Endothelial cell of umbilical vein (primary cell): ENCODE measurements at regions not wholly inside any gene's neighbourhood (a gene's known extent, or its start where the extent isn't known, plus 50 kb on each side); places are given as distances from the start of the nearest gene placed in this dataset.

Experiments
- BruUV-seq: library from RNA; stranded (reverse); fragments of 400-500 nt; replicated peaks from 2 replicates; lab custom pipeline; 2021; lab: Mats Ljungman, UMichigan
- CTCF ChIA-PET: fragments of 300-600, 350-600 bp; sonication (Branson Sonifier 250); formaldehyde crosslinking; loops from one replicate; lab custom pipeline; 2021; ENCODE audit warnings: antibody characterized with exemption, inconsistent platforms; lab: Charles Lee
- POLR2A ChIA-PET: fragments of 300-600, 350-600 bp; sonication (Branson Sonifier 250); formaldehyde crosslinking; loops from one replicate; lab custom pipeline; 2021; ENCODE audit warnings: antibody characterized with exemption, inconsistent platforms; lab: Charles Lee
- DNase-seq: peaks from one replicate; pipeline ENCODE4 v3.0.0-alpha.2; 2011; ENCODE audit warnings: low read depth, low spot score
- FAIRE-seq: peaks from 2 replicates; lab custom pipeline; 2011; peaks lifted over from hg19 to GRCh38; lab: Jason Lieb, UNC
- H2AFZ ChIP-seq: 2 replicates; pipeline ENCODE4 v1.6.0; 2012; ENCODE audit warnings: low read depth, low read length, control low read depth, inconsistent platforms
- H3K27ac ChIP-seq: 2 replicates; pipeline ENCODE4 v1.5.1; 2011; ENCODE audit warnings: low read depth, mild to moderate bottlenecking, control low read depth, low read length, moderate library complexity; ENCODE audit not compliant: insufficient read depth
- H3K27me3 ChIP-seq, 2 experiments: 2 replicates each; pipeline versions ENCODE4 v1.6.0 to v1.6.1; 2011; ENCODE audit warnings: low read length in 2 of 2, mixed read lengths in 1 of 2; ENCODE audit not compliant: control insufficient read depth in 2 of 2, insufficient read depth in 2 of 2
- H3K36me3 ChIP-seq, 2 experiments: 2 replicates in 1 of 2; 3 replicates in 1 of 2; pipeline ENCODE4 v1.5.1; 2011; ENCODE audit warnings: low read length in 2 of 2, mild to moderate bottlenecking in 1 of 2, moderate library complexity in 1 of 2; ENCODE audit not compliant: control insufficient read depth in 2 of 2, insufficient read depth in 2 of 2; ENCODE audit errors: extremely low read depth in 1 of 2
- H3K4me1 ChIP-seq: 3 replicates; pipeline ENCODE4 v1.5.1; 2011; ENCODE audit warnings: mild to moderate bottlenecking, low read length; ENCODE audit not compliant: control insufficient read depth, insufficient read depth; ENCODE audit errors: extremely low read depth
- H3K4me2 ChIP-seq: 2 replicates; pipeline ENCODE4 v1.6.1; 2011; ENCODE audit warnings: low read length, control low read depth, mixed read lengths; ENCODE audit not compliant: insufficient read depth
- H3K4me3 ChIP-seq, 3 experiments: fragments of 200-600 bp in 1 of 3; sonication (generic), shearing (Covaris generic) in 1 of 3; replicated peaks in 1 of 3; 2 replicates each; pipeline ENCODE4 v1.5.1; 2011 to 2016; ENCODE audit warnings: control low read depth in 3 of 3, low read length in 3 of 3, mild to moderate bottlenecking in 2 of 3, inconsistent platforms in 1 of 3, low read depth in 1 of 3, moderate library complexity in 1 of 3; ENCODE audit not compliant: insufficient read depth in 1 of 3
- H3K79me2 ChIP-seq: 2 replicates; pipeline ENCODE4 v1.6.0; 2012; ENCODE audit warnings: low read length, inconsistent platforms; ENCODE audit not compliant: control insufficient read depth, insufficient read depth
- H3K9ac ChIP-seq: replicated peaks from 2 replicates; pipeline ENCODE3; 2011; ENCODE audit warnings: low read length, control low read depth; ENCODE audit not compliant: insufficient read depth; ENCODE audit errors: extremely low read depth
- H3K9me1 ChIP-seq: replicated peaks from 3 replicates; pipeline ENCODE4 v1.6.0; 2011; ENCODE audit warnings: mild to moderate bottlenecking, low read length; ENCODE audit not compliant: control insufficient read depth, insufficient read depth; ENCODE audit errors: extremely low read depth
- H3K9me3 ChIP-seq: replicated peaks from 2 replicates; pipeline ENCODE4 v1.5.1; 2012; ENCODE audit warnings: low read length, inconsistent platforms; ENCODE audit not compliant: control insufficient read depth, insufficient read depth
- H4K20me1 ChIP-seq: replicated peaks from 2 replicates; pipeline ENCODE3; 2011; ENCODE audit warnings: mild to moderate bottlenecking, low read length; ENCODE audit not compliant: control insufficient read depth, insufficient read depth; ENCODE audit errors: extremely low read depth
- EZH2 ChIP-seq: IDR thresholded peaks from 2 replicates; pipeline ENCODE4 v1.6.1; 2012; ENCODE audit warnings: borderline replicate concordance, low read depth, mild to moderate bottlenecking, moderate library complexity, low read length, inconsistent platforms; ENCODE audit not compliant: severe bottlenecking
- FOS ChIP-seq: IDR thresholded peaks from 2 replicates; pipeline ENCODE4 v1.6.1; 2011; ENCODE audit warnings: mild to moderate bottlenecking, low read length, moderate library complexity, borderline replicate concordance; ENCODE audit not compliant: insufficient read depth
- GATA2 ChIP-seq: IDR thresholded peaks from 2 replicates; pipeline ENCODE4 v1.7.0; 2011; ENCODE audit warnings: low read depth, mild to moderate bottlenecking, moderate library complexity, mixed read lengths, low read length; ENCODE audit not compliant: insufficient read length, insufficient read depth
- POLR2AphosphoS5 ChIP-seq: IDR thresholded peaks from 2 replicates; pipeline ENCODE4 v1.6.1; 2012; ENCODE audit warnings: low read depth, mild to moderate bottlenecking, control low read depth, low read length, moderate library complexity; ENCODE audit not compliant: insufficient read depth
- dilution Hi-C: fragments of 300-500 bp; cut with MboI; formaldehyde crosslinking; loops from one replicate; pipeline ENCODE4 v1.15.0; 2019; ENCODE audit warnings: low sequenced_read_pairs; ENCODE audit not compliant: extremely low pct_ligation_motif_present
- intact Hi-C: fragments of 100-400 bp; cut with micrococcal nuclease; formaldehyde crosslinking; loops from one replicate; pipeline ENCODE4 v1.10.0; 2022
- TF ChIP-seq, protein P1 (sequence below), 2 donors: IDR thresholded peaks; 1 replicate in 1 of 2; 2 replicates in 1 of 2; pipeline ENCODE4 v1.5.1; 2011; ENCODE audit warnings: low read length in 2 of 2, mild to moderate bottlenecking in 2 of 2, moderate library complexity in 2 of 2, control low read depth in 1 of 2, inconsistent platforms in 1 of 2, low read depth in 1 of 2; ENCODE audit not compliant: insufficient read depth in 1 of 2; ENCODE audit errors: extremely low read depth in 1 of 2

DNA sequence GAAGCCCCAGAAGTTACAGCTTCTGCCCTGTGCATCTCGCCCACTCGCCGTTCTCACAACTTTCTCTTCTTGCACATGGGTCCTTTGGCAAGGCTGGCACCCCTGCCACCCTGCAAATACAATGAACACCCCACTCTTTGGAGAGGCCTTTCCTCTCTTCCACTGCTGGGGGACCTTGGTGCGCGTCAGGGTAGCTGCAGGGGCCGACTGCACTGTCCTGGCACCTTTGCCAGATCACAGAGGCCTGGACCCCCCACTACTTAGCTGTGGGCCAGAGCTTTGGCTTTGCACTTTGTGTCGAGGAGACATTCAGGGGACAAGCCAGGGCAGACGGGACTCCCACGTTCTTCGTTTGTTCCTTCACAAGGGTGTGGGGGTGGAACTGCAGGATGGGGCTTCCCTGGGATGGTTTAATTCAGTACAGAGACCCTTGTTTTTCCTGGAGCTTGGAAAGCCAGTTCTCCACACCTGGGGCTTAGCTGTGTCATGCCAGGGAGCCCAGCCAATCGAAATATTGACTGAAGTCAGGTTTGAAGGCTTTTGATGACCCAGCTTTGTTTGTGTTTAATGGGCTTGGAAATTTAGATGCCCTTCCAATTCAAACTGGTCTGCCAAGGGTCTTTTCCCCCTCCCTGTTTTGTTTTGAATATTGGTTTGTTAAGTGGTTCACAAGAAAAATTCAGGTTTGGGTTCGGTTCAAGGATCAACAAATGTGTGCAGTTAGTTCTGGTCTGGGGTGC, 256.1 kb upstream of the TLE3 start:
- H3K36me3 ChIP-seq: no peaks in the 10 kb centered on the region
- no peak overlapping the region for H2AFZ ChIP-seq
- TF ChIP-seq FOS: no peak
- no peak for TF ChIP-seq GATA2
- TF ChIP-seq POLR2AphosphoS5: no peak
- TF ChIP-seq EZH2: no peak
- TF ChIP-seq, protein P1, sequence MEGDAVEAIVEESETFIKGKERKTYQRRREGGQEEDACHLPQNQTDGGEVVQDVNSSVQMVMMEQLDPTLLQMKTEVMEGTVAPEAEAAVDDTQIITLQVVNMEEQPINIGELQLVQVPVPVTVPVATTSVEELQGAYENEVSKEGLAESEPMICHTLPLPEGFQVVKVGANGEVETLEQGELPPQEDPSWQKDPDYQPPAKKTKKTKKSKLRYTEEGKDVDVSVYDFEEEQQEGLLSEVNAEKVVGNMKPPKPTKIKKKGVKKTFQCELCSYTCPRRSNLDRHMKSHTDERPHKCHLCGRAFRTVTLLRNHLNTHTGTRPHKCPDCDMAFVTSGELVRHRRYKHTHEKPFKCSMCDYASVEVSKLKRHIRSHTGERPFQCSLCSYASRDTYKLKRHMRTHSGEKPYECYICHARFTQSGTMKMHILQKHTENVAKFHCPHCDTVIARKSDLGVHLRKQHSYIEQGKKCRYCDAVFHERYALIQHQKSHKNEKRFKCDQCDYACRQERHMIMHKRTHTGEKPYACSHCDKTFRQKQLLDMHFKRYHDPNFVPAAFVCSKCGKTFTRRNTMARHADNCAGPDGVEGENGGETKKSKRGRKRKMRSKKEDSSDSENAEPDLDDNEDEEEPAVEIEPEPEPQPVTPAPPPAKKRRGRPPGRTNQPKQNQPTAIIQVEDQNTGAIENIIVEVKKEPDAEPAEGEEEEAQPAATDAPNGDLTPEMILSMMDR (IDR thresholded peaks at IDR 0.05; ENCODE audit: extremely low read depth in 1 of 2, insufficient read depth in 1 of 2, low read depth in 1 of 2, low read length in 2 of 2): no peak
- no peaks in the 10 kb centered on the region for H3K9me3 ChIP-seq
- ChIA-PET CTCF (interaction anchor here (0.8 to 1.5 kb wide), 3 partner anchors 9 to 875 kb away, joined by 3 read pairs; no protein-coding TSS in a partner anchor), POLR2A (no interaction called here)
- intact Hi-C loops (no loop called here), dilution Hi-C loops (no loop called here)
- H3K4me1 ChIP-seq: no peaks in the 10 kb centered on the region
- no peak overlapping the region for H3K4me3 ChIP-seq
- H3K27ac ChIP-seq: no peak overlapping the region
- DNase-seq (no peak), FAIRE-seq (no peak)
- H3K27me3 ChIP-seq: no peaks in the 10 kb centered on the region
- no TSS peak for BruUV-seq
- H3K9me1 ChIP-seq: no peaks in the 10 kb centered on the region
- H3K4me2 ChIP-seq: no peak overlapping the region
- no peak overlapping the region for H3K9ac ChIP-seq
- H4K20me1 ChIP-seq: no peaks in the 10 kb centered on the region
- H3K79me2 ChIP-seq: no peaks in the 10 kb centered on the region
